ENCODE measurements at regions not wholly inside any gene's neighbourhood (a gene's known extent, or its start where the extent isn't known, plus 50 kb on each side); places are given as distances from the start of the nearest gene placed in this dataset.

GRCh38 chr4:61143461-61143860 is 56.7 kb upstream of the ADGRL3 start:
- DNase-seq (no peak), ATAC-seq (ENCODE audit: low read depth in 2 of 2) (no peak)
- H3K4me3 ChIP-seq (ENCODE audit: low read depth, low read length): no peak overlapping the region
- Mint-ChIP-seq H3K4me1 (no peaks in the 10 kb centered on the region), H3K27me3 (no peaks in the 10 kb centered on the region), H3K27ac (no peak overlapping the region), H3K9me3 (peaks cover 4 to 27% (median 8%) of the 10 kb centered on the region in 7 donors), H3K4me3 (no peak overlapping the region), H3K36me3 (no peaks in the 10 kb centered on the region)
- no peak overlapping the region for H3K27ac ChIP-seq (ENCODE audit: insufficient read depth, low read length, poor library complexity, severe bottlenecking)
- no peaks in the 10 kb centered on the region for H3K4me1 ChIP-seq (ENCODE audit: control insufficient read depth, insufficient read depth, low read length, poor library complexity, severe bottlenecking)
- H3K36me3 ChIP-seq (ENCODE audit: control insufficient read depth, insufficient read depth, low read length): no peaks in the 10 kb centered on the region
- no peaks in the 10 kb centered on the region for H3K9me3 ChIP-seq (ENCODE audit: control insufficient read depth in 2 of 2, low read length in 2 of 2)
- no peaks in the 10 kb centered on the region for H3K27me3 ChIP-seq (ENCODE audit: control insufficient read depth, insufficient read depth, low read length)

- Mint-ChIP-seq H3K27me3 (no peaks in the 10 kb centered on the region), H3K36me3 (no peaks in the 10 kb centered on the region), H3K4me1 (no peaks in the 10 kb centered on the region), H3K27ac (no peak overlapping the region), H3K4me3 (no peak overlapping the region), H3K9me3 (peaks cover 0 to 18% (median 11%) of the 10 kb centered on the region in 7 donors)
- no peaks in the 10 kb centered on the region for H3K9me3 ChIP-seq (ENCODE audit: control insufficient read depth in 2 of 2, low read length in 2 of 2)
- H3K27ac ChIP-seq (ENCODE audit: insufficient read depth, low read length, poor library complexity, severe bottlenecking): no peak overlapping the region
- H3K36me3 ChIP-seq (ENCODE audit: control insufficient read depth, insufficient read depth, low read length): no peaks in the 10 kb centered on the region
- H3K4me1 ChIP-seq (ENCODE audit: control insufficient read depth, insufficient read depth, low read length, poor library complexity, severe bottlenecking): no peaks in the 10 kb centered on the region
- ATAC-seq (ENCODE audit: low read depth in 2 of 2): no peak
- no peaks in the 10 kb centered on the region for H3K27me3 ChIP-seq (ENCODE audit: control insufficient read depth, insufficient read depth, low read length)
- no peak for DNase-seq
- H3K4me3 ChIP-seq (ENCODE audit: low read depth, low read length): no peak overlapping the region
Measured at GRCh38 chr4:61149278-61149677, 50.8 kb upstream of the ADGRL3 start.
